Progenitor cell of endocrine pancreas (in vitro differentiated cells): ENCODE measurements at regions not wholly inside any gene's neighbourhood (a gene's known extent, or its start where the extent isn't known, plus 50 kb on each side); places are given as distances from the start of the nearest gene placed in this dataset.

ENCODE experiments used
- DNase-seq: peaks from one replicate; pipeline ENCODE4 v3.0.0; 2021; ENCODE audit warnings: low spot score; ENCODE audit not compliant: unreplicated experiment
- H3K27ac Mint-ChIP-seq: 2 replicates; pipeline ENCODE4 v1.8.0; 2021; ENCODE audit warnings: mild to moderate bottlenecking, moderate library complexity, mixed read lengths
- H3K27me3 Mint-ChIP-seq: 2 replicates; pipeline ENCODE4 v1.8.0; 2021; ENCODE audit warnings: mixed read lengths
- H3K36me3 Mint-ChIP-seq: 2 replicates; pipeline ENCODE4 v1.8.0; 2022; ENCODE audit warnings: mixed read lengths; ENCODE audit not compliant: insufficient read depth
- H3K4me1 Mint-ChIP-seq: 2 replicates; pipeline ENCODE4 v1.8.0; 2021; ENCODE audit warnings: low read depth, mixed read lengths
- H3K4me3 Mint-ChIP-seq: 2 replicates; pipeline ENCODE4 v1.8.0; 2021; ENCODE audit warnings: low read depth, mild to moderate bottlenecking, moderate library complexity, mixed read lengths
- H3K9me3 Mint-ChIP-seq: 2 replicates; pipeline ENCODE4 v1.8.0; 2021; ENCODE audit warnings: low read depth, mixed read lengths
- CTCF ChIP-seq: fragments of 200-600 bp; sonication (generic); IDR thresholded peaks from one replicate; pipeline ENCODE4 v1.5.0; 2021; ENCODE audit warnings: antibody characterized with exemption, mild to moderate bottlenecking; ENCODE audit not compliant: unreplicated experiment

DNA sequence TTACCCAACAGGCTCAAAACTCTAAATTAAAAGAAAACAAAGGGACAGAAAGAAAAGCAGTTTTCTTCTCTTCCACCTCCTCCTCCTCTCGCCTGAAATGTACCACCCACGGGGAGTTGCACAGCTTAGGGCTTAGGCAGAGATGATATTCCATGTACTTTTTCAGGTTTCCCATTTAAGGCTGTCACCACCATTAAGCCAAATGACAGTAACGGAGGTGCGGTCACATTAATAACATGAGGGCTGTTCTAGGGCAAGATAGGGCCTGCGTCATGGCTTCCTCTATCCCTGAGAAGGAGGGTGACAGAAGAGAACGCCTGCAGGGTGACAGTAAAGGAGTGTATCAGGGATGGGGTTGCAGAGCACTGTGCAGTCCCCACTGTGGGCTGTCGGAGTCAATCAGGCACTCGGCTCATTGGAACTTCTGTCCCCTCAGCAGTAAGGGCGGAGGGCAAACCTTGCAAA, 51.7 kb upstream of the TJP1 start:
- H3K4me1 Mint-ChIP-seq = peaks cover 40% of the 10 kb centered on the region
- H3K27ac Mint-ChIP-seq = no peak overlapping the region
- H3K27me3 Mint-ChIP-seq = no peaks in the 10 kb centered on the region
- H3K9me3 Mint-ChIP-seq = no peaks in the 10 kb centered on the region
- no peaks in the 10 kb centered on the region for H3K36me3 Mint-ChIP-seq
- no peak for DNase-seq
- H3K4me3 Mint-ChIP-seq = no peak overlapping the region
- no peak for TF ChIP-seq CTCF

DNA sequence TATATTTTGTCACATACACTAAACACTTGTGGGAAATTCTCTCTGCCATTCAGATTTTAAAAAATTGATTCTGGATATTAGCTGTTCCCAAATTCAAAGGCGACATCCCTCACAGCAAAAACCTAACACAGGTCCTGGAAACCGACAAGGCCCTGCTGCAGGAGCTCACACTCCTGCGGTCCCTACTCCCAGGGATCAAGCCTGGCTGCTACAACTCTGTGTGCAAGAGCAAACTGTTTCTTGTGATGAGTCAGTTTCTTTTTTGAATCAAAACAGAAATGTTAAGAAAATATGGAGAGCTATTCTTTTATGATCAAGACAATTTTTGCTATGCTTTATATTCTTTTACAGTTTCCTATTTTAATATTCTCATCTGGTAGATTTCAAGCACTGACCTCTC, 51.0 kb upstream of the TJP1 start:
- Mint-ChIP-seq H3K9me3 (no peaks in the 10 kb centered on the region), H3K27ac (no peak overlapping the region), H3K27me3 (no peaks in the 10 kb centered on the region), H3K4me1 (peaks cover 43% of the 10 kb centered on the region), H3K36me3 (no peaks in the 10 kb centered on the region), H3K4me3 (no peak overlapping the region)
- no peak for TF ChIP-seq CTCF
- DNase-seq = no peak

DNA sequence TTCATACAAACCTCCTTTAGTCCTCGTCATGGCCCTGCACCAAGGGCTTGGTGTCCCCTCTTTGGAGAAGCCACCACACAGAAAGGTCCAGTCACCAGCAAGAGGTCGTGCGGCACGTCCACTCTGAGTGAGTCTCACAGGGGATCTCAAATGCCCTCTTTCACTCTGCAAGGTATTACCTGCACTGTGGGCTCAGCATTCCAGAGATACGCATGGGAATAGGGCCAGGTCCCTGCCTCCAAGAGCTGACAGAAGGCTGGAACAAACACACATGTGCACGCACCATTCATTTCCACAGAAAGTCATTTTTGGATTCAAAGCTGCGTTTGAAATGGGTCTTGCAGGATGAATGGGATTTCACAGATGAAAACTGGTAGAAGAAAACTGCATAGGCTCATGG, 50.4 kb upstream of the TJP1 start:
- Mint-ChIP-seq H3K36me3 (no peaks in the 10 kb centered on the region), H3K27ac (no peak overlapping the region), H3K27me3 (no peaks in the 10 kb centered on the region), H3K4me3 (no peak overlapping the region), H3K4me1 (peaks cover 43% of the 10 kb centered on the region), H3K9me3 (no peaks in the 10 kb centered on the region)
- no peak for TF ChIP-seq CTCF
- no peak for DNase-seq
